OCI-LY1 (cell line): ENCODE measurements at regions not wholly inside any gene's neighbourhood (a gene's known extent, or its start where the extent isn't known, plus 50 kb on each side); places are given as distances from the start of the nearest gene placed in this dataset.

ENCODE experiments used
- CTCF ChIP-seq: fragments of 200-600 bp; sonication (generic), shearing (Covaris generic); IDR thresholded peaks from 2 replicates; pipeline ENCODE4 v1.5.1; 2017; ENCODE audit warnings: mild to moderate bottlenecking, antibody characterized with exemption, low read length, moderate library complexity, mixed read lengths
- EZH2 ChIP-seq: fragments of 200-600 bp; sonication (generic), shearing (Covaris generic); IDR thresholded peaks from 2 replicates; pipeline ENCODE4 v1.8.0; 2017; ENCODE audit warnings: borderline replicate concordance, mixed run types, mild to moderate bottlenecking, antibody characterized with exemption, low read length, moderate library complexity, mixed read lengths

GRCh38 chr3:25911525-25912295, 121.8 kb downstream of the OXSM start:
- TF ChIP-seq CTCF (no peak), EZH2 (no peak)
